GM12891 (cell line): ENCODE measurements at regions not wholly inside any gene's neighbourhood (a gene's known extent, or its start where the extent isn't known, plus 50 kb on each side); places are given as distances from the start of the nearest gene placed in this dataset.

Experiments
- DNase-seq: peaks from one replicate; pipeline ENCODE4 v3.0.0; 2011; ENCODE audit warnings: low spot score; ENCODE audit not compliant: insufficient read length
- FAIRE-seq: peaks from 2 replicates; lab custom pipeline; 2011; peaks lifted over from hg19 to GRCh38; lab: Jason Lieb, UNC
- PAX5 ChIP-seq: IDR thresholded peaks from 2 replicates; pipeline ENCODE4 v1.6.1; 2011; ENCODE audit warnings: low read length, moderate library complexity, mild to moderate bottlenecking; ENCODE audit not compliant: insufficient read depth, severe bottlenecking
- POLR2A ChIP-seq: IDR thresholded peaks from 2 replicates; pipeline ENCODE4 v1.6.1; 2011; ENCODE audit warnings: low read depth, low read length, control low read depth
- POLR2AphosphoS5 ChIP-seq: IDR thresholded peaks from 2 replicates; pipeline ENCODE4 v1.6.1; 2011; ENCODE audit warnings: low read depth, low read length, control low read depth
- POU2F2 ChIP-seq: IDR thresholded peaks from 2 replicates; pipeline ENCODE4 v1.6.1; 2011; ENCODE audit warnings: low read depth, mild to moderate bottlenecking, control low read depth, low read length, moderate library complexity
- SPI1 ChIP-seq: IDR thresholded peaks from 2 replicates; pipeline ENCODE4 v1.6.1; 2011; ENCODE audit warnings: low read depth, low read length, control low read depth
- TAF1 ChIP-seq: IDR thresholded peaks from 2 replicates; pipeline ENCODE4 v1.6.1; 2011; ENCODE audit warnings: low read depth, low read length, control low read depth

GRCh38 chr4:13233755-13234154 is 250.4 kb downstream of the RAB28 start:
- TF ChIP-seq POLR2A = no peak
- TF ChIP-seq POU2F2 = no peak
- TF ChIP-seq POLR2AphosphoS5 = no peak
- no peak for TF ChIP-seq PAX5
- no peak for TF ChIP-seq TAF1
- TF ChIP-seq SPI1 = no peak
- FAIRE-seq (no peak), DNase-seq (no peak)

DNA sequence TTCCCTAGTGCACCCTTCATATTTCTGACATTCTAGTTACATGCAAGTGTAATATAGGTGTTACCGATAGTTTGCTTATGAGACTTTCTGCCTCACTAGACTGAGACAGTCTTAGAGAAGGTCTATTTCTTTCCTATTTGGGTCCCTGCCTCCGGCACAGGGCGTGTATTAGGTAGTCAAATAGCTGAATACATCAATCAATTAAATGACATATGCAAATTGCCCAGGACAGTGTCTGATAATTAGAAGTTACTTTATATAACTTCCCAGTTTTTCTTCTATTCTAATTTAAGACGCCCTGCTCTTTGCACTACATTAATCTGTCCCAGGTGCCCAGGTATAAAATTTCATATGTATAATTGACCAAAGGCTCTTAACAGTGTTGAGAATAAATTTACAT is 264.2 kb downstream of the RAB28 start:
- TF ChIP-seq POLR2AphosphoS5 = no peak
- no peak for TF ChIP-seq TAF1
- no peak for TF ChIP-seq POLR2A
- TF ChIP-seq SPI1 = no peak
- no peak for TF ChIP-seq PAX5
- no peak for TF ChIP-seq POU2F2
- FAIRE-seq = no peak

GRCh38 chr4:13218326-13218958 is 265.7 kb downstream of the RAB28 start:
- TF ChIP-seq POLR2A (no peak), SPI1 (no peak), TAF1 (no peak), POLR2AphosphoS5 (no peak), POU2F2 (no peak), PAX5 (no peak)
- no peak for DNase-seq
- no peak for FAIRE-seq

More for the DNA sequence above, 264.2 kb downstream of the RAB28 start:
- no peak for DNase-seq

DNA sequence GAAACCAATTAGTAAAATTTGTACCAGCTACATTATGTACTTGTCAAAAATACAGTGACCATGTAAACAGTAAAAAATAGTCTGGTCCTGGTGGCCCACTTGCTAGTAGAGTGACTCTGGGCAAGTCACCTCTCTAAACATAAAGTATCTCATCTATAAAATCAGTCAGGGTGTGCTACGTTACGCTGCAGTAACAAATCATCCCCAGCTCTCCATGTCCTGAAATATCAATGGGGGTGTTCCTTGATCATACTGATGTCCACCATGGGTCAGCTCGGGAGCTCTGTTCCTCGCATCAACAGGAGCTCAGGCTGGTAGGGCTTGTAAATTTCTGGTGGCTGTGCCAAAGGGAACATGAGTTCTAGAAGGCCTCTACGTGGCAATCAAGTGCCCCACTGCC is 268.6 kb downstream of the RAB28 start:
- DNase-seq = no peak
- FAIRE-seq = no peak

GRCh38 chr4:13212936-13213335 is 271.2 kb downstream of the RAB28 start:
- TF ChIP-seq POU2F2 = no peak
- no peak for TF ChIP-seq PAX5
- TF ChIP-seq POLR2AphosphoS5 = no peak
- no peak for TF ChIP-seq TAF1
- TF ChIP-seq SPI1 = no peak
- TF ChIP-seq POLR2A = no peak
- DNase-seq (no peak), FAIRE-seq (no peak)

More for the DNA sequence above, 268.6 kb downstream of the RAB28 start:
- TF ChIP-seq POLR2A (no peak), POU2F2 (no peak), POLR2AphosphoS5 (no peak), PAX5 (no peak), SPI1 (no peak), TAF1 (no peak)

DNA sequence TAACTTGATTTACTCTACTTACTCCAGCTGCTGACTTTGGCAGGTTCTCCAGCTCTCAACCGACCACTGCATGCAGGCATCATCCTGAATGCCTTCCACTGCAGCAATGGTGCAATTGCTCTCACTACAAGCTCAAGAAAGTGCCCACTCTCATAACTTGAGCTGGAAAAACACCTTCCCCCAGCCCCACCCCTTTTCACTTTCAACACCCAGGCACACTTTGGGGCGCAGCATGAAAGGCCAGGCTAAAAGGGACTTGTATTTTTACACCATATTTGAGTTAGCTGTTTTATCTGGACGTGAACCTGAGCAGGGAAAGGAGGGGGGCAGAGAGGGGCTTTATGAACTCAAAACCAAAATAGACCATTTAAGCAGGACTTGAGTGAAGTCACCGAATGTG is 274.5 kb downstream of the RAB28 start:
- no peak for DNase-seq
- FAIRE-seq = no peak
- TF ChIP-seq TAF1 (no peak), POU2F2 (no peak), PAX5 (no peak), SPI1 (no peak), POLR2AphosphoS5 (no peak), POLR2A (no peak)

DNA sequence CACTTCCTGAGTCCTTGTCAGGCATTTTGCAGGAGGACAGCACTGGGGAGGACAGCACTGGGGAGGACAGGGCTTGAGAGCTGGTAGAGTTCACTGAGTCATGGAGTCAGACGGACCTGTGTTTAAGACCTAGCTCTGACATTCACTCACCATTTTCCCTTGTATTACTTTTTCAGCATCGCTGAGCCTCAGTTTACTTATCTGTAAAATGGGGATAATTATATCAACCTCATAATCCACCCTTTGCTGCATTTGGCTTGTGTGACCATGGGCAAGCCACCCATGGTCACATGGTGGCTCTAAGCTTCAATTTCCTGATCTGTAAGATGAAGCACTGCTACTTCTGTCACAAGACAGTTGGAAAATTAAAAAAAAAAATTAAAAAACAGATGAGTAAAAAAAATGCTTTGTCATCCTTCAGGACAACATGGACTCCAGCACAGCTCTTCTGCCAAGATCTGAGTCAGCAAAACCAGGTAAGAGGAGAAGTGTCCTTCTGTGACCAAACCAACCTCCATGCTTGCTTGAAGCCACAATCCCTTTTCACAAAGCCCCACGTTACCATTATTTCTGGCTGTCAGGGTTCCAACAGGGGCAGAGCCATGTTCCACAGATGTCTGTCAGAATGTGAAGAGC is 275.5 kb downstream of the RAB28 start:
- no peak for FAIRE-seq
- TF ChIP-seq POLR2A = no peak
- no peak for TF ChIP-seq POU2F2
- no peak for TF ChIP-seq PAX5
- no peak for TF ChIP-seq POLR2AphosphoS5
- no peak for TF ChIP-seq SPI1
- TF ChIP-seq TAF1 = no peak

GRCh38 chr4:13207226-13207625 is 276.9 kb downstream of the RAB28 start:
- FAIRE-seq (no peak), DNase-seq (no peak)
- TF ChIP-seq POLR2AphosphoS5 (no peak), TAF1 (no peak), SPI1 (no peak), PAX5 (no peak), POU2F2 (no peak), POLR2A (no peak)

More for the DNA sequence above, 275.5 kb downstream of the RAB28 start:
- DNase-seq = no peak

DNA sequence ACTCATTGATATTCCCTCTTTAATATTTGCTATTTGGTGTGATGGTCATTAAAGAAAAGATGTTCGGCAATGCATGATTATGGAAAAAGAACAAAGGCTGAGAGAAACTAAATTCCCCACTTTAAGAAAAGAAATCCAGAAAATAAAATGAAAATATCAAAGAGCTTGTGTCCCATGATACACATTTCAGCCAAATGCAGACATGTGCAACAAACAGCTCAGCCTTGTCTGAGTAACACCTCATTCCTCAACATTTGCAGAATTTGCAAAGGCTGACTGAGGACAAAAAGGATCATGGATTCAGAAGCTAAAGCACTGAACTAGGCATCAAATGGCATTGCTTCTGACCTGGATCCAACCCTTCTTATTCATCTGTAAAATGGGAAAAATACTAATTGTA is 281.0 kb downstream of the RAB28 start:
- DNase-seq (no peak), FAIRE-seq (no peak)
- TF ChIP-seq TAF1 (no peak), POU2F2 (no peak), PAX5 (no peak), POLR2A (no peak), POLR2AphosphoS5 (no peak), SPI1 (no peak)
